Uterus (tissue), 2 donors: ENCODE measurements at regions not wholly inside any gene's neighbourhood (a gene's known extent, or its start where the extent isn't known, plus 50 kb on each side); places are given as distances from the start of the nearest gene placed in this dataset.

Experiments
- POLR2A ChIP-seq, 2 donors: fragments of 450-650 bp; IDR thresholded peaks; one replicate each; pipeline ENCODE4 v1.6.1; 2016; ENCODE audit warnings: antibody characterized with exemption in 2 of 2, mild to moderate bottlenecking in 1 of 2, moderate library complexity in 1 of 2
- TF ChIP-seq, protein P1 (sequence below), 4 experiments: fragments of 200-600 bp in 2 of 4; fragments of 450-650 bp in 2 of 4; sonication (generic) in 2 of 4; IDR thresholded peaks; one replicate each; pipeline ENCODE4 v1.5.1; 2016 to 2019; ENCODE audit warnings: antibody characterized with exemption in 4 of 4, mild to moderate bottlenecking in 2 of 4, moderate library complexity in 1 of 4

DNA sequence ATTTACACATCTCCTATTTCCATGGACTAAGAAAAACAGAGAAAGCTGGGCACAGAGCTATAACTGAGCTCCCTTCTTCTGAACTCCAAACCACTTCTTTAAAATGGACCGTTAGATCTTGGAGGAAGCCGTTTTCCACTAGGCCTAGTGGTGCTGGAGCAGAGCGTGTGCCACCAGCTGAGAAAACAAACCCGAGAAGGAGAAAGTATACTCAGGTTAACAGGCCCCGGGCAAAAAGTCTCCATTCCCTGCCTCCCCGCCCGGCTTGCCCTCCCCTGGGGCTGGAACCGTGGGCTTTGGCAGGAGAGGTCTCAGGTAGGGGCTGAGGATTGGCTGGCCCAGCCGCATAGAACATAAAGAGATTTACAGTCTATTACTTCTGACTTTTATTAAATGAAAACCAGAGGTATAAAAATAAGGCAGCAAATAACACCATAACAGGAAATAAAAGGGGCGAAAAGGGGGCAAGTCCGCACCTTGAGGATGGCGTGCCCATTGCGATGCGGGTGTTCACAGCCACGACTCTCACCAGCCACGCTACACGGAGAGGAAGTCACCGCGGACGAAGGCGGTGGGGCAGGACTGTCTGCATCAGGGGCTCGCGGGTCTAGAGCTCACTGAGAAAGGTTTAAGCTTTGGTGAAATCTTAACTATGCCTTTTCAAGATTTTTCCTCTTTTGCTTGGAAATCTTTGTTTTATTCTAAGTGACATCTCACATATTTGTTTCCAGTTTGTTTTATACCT is 191.2 kb upstream of the GMDS start:
- TF ChIP-seq, protein P1, sequence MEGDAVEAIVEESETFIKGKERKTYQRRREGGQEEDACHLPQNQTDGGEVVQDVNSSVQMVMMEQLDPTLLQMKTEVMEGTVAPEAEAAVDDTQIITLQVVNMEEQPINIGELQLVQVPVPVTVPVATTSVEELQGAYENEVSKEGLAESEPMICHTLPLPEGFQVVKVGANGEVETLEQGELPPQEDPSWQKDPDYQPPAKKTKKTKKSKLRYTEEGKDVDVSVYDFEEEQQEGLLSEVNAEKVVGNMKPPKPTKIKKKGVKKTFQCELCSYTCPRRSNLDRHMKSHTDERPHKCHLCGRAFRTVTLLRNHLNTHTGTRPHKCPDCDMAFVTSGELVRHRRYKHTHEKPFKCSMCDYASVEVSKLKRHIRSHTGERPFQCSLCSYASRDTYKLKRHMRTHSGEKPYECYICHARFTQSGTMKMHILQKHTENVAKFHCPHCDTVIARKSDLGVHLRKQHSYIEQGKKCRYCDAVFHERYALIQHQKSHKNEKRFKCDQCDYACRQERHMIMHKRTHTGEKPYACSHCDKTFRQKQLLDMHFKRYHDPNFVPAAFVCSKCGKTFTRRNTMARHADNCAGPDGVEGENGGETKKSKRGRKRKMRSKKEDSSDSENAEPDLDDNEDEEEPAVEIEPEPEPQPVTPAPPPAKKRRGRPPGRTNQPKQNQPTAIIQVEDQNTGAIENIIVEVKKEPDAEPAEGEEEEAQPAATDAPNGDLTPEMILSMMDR (IDR thresholded peaks at IDR 0.05), result no peak
- no peak for TF ChIP-seq POLR2A (IDR thresholded peaks at IDR 0.05)
